NCI-H2107 treated with DMSO at 0.1 percent for 48 hours (cell line): ENCODE measurements at regions not wholly inside any gene's neighbourhood (a gene's known extent, or its start where the extent isn't known, plus 50 kb on each side); places are given as distances from the start of the nearest gene placed in this dataset.
"Not testable (repeated sequence)": the region's sequence is repeated elsewhere in the genome, so short reads cannot be mapped to it uniquely, and the experiment has no call there.

ENCODE experiments used
- DNase-seq: peaks from one replicate; lab custom pipeline; 2025; ENCODE audit not compliant: unreplicated experiment; lab: John Stamatoyannopoulos, UW

DNA sequence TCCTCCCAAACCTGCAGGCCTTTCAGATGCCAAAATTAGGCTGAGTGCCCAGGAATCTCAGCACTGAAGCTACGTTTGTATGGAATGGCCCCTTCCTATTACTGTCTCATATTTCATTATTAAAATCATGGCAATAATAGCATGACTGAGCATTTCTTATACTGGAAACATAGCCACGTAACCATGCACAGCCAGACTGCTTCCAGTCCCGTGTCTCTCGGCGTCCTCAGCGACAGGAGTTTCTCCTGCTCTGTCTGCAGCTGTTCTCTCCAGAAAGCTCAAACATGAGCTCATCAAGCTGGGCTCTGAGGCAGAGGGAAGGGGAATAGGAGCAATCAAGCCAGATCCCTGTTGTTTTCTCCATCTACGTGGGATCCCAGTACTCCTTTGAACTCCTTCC is 104.0 kb downstream of the CDC7 start:
- no peak for DNase-seq

DNA sequence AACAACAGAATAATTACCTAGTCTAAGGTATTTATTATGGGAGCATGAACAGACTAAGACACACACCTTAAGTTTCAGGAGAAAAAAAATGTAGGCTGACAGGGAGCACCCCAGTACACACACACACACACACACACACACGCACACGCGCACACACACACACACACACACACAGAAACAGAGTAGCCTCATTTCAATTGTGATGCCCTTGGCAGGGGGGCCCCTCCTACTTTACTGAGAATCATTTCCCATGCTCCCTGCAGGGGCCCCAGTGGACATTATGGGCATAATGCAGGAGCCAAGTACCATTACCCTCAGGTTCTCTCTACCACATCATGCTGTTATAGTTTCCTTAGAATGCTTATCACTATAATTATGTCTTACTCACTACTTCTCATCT is 104.9 kb downstream of the CDC7 start:
- no peak for DNase-seq

DNA sequence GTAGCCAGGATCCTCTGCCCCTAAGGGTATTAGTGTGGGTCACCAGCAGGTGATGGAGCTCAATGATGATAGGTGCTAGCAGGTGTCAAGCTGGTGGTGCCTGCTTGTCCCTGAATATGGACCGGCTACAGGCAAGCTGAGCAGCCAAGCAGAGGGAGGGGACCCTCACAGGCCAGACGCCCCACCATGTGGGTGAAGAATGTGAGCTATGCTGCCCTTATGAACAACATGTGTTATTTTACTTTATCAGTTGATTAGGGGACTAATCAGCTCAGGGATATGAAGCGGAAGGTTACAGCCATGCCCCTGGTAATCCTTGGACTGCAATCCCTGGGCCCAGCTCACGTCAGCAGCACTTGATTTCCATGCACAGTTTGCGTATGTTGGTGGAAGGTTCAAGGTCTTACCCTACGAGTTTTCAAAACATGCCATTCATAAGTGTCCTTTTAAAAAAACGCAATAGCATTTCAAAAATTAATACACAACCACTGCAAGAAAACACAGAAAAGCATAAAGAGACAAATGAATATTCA is 106.0 kb downstream of the CDC7 start:
- no peak for DNase-seq

DNA sequence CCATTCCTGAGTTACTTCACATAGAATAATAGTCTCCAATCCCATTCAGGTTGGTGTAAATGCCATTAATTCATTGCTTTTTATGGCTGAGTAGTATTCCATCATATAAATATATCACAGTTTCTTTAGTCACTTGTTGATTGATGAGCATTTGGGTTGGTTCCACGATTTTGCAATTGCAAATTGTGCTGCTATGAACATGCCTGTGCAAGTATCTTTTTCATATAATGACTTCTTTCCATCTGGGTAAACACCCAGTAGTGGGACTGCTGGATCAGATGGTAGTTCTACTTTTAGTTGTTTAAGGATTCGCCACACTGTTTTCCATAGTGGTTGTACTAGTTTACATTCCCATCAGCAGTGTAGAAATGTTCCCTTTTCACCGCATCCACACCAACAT is 107.0 kb downstream of the CDC7 start:
- not testable (repeated sequence) for DNase-seq

DNA sequence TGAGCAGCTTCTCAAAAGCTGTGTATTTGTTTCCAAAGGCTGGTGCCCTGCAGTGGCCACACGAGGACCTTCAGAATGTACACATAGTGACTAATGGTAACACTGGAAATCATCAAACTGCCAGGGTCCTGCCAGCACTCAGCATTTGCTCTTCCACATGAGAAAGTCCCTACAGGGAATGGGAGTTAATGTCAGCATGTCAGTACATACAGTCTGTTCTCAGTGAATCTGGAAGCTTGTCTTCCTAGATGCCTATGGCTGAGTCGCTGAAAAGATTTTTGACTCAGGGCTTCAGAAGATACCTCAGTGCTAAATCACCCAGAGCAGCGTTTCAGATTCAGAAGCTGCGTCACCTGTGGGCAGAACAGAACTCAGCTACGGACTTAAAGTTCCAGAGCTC is 108.2 kb downstream of the CDC7 start:
- DNase-seq: no peak

DNA sequence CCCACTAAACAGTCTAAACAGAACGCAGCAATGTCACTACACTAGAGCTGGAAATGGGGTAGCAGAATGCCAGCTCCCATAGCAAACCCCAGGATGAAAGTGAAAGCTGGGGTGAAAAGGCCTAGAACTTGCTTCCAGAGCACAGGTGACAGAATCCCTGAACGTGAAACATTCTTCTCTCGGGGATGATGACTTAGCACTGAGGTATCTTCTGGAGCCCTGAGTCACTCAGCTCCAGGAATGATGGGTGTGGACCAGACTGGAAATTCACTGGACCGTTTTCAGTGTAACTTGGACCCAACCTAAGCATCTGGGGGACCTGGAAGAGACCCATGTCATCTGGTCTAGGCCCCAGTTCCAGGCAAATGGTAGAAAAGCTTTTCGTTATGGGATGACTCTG is 108.9 kb downstream of the CDC7 start:
- DNase-seq: no peak

DNA sequence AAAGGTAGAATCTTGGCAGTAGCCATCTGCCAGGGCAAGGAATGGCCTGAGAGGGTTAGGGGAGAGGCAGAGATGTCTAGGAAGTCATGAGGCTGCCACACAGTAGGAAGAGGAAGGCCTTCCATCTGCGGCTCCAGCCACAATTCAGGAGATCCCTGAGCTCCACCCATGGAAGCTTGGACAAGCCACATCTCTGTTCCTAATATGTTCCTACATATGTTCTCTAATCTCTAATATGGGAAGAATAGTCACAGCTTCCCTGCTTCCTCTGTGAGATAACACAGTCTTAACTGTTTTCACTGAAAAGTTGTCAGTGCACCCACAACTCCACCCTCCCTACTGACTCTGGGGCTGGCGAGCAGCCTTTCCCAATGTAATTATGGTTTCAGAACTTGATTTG is 109.5 kb downstream of the CDC7 start:
- no peak for DNase-seq

DNA sequence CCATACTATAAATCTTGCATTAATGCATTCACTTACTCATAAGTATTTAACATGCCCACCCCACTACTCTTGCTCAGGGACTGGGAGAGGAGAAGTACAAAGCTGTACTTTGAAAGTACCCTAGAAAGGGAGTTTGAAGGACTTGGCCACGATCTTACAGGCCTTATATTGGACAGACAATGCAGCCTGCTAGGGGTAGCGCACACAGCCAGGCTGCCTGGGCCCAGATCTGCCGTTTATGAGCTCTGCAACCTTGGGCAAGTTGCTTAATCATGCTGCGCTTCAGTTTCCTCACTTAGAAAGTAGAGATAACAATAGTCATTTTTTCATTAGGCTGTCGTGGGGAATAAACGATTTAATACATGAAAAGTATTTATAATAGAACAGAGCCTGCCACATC is 110.1 kb downstream of the CDC7 start:
- DNase-seq: no peak

DNA sequence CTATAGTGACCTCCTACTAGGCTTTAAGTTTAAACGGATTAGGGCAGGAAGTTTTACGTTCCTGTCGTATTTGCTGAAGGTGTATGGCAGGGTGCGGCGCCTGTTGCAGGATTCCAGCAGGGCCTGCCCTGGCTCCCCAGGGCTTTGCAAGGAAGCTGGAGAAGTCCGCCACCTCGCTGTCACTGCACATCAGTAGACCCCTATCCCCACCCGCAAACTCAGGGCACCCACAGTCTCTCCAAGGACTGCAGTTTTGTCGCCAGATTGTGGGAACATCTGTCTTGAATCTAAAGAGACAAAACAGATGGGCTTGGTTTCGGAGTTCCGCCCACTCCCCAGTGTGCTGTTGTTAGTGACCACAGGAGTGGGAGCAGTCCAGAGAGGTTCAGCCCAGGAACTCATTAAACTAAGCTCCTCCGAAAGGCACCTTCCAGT is 110.8 kb downstream of the CDC7 start:
- no peak for DNase-seq

DNA sequence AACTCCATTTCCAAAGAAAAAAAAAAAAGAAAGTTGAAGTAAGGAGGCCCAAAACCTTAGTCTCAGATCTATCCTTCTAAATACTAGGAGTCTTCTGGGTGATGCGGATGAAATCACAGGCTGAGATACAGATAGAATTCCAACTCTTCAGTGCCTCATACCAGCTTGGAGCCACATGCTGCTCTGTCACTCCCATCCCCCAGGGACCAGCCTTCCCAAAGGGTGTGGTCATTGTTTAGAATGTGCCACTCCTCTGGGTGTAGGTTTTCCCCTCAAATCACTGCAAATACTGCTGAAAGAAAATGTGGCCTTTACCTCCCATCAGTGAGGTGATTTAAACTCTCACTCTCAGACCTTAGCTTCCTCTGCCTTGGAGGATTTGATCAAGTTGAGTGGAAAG is 112.9 kb downstream of the CDC7 start:
- no peak for DNase-seq

DNA sequence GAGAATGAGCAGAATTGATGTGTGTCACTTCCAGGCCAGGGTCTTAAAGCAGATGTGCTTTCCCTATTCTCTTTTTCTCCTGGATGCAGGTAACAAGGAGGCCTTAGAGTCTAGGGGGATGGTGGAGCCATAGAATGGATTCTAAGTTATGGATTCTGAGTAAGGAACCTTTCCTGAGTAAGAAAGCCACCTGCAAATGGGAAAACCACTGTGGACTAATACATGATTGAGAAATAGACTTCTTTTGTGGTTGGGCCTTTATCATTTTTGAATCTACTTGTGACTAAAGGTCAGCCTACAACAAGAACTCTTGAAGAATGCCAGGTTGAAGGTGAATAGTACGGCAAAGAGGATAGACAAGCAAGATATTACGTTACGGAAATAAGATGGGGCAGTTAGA is 116.1 kb downstream of the CDC7 start:
- DNase-seq: no peak

DNA sequence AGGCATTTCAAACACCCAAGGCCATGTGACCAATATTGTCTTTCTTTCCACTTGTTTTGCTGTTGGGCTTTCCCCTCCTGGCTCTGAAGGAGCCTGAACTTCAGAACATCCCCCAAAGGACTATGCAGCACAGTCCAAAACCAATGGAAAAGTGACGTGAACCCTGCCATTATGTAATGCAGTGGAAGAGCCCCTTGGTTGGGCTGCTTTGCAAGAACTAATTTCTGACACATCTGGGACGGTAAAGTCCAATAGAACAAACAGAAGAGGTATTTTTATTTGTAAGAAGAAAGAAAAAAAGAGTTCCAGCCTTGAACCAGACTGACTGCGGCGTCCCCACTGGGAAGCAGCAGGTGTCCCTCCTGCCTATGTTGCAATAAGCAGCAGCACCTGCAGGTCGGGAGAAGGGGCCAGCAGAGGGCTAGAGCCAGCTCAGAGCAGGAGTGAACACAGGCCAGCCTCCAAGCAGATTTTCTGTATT is 116.7 kb downstream of the CDC7 start:
- DNase-seq: peak; percentile 79

DNA sequence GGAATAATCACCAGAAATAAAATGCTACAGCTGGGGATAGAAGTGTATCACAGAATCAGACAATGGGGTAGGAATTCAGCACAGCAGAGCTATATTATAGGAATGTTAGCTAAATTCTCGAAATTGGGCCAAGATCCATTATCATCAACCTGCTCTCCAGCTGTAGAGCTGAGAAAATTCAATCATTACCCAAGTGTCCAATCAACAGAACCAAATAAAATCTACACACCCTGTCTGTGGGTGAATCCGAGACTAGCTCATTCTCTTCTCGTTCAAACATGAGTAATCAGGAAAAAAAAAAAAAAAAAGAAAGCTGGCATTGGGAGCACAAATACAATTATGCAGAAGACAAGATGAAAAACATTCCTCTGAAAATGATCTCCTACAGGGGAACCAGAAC is 119.2 kb downstream of the CDC7 start:
- DNase-seq: no peak

DNA sequence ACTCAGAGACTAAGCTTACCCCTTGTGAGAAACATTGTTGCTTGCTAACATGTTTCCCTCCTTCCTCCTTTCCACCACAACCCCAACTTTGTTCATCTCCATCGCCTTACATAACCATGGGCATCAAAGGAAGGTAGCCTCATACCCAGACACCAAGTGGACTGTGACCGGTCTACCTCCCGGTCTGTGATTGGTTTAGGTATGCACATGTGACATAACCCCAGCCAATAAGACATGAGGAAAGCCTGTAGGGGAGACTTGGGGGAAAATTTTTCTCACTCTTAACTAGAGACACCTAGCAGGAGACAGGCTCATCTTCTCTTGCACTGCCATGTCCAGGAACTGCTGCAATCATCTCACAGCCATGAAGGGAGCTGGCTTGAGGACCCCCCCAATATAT is 120.7 kb downstream of the CDC7 start:
- DNase-seq: no peak

DNA sequence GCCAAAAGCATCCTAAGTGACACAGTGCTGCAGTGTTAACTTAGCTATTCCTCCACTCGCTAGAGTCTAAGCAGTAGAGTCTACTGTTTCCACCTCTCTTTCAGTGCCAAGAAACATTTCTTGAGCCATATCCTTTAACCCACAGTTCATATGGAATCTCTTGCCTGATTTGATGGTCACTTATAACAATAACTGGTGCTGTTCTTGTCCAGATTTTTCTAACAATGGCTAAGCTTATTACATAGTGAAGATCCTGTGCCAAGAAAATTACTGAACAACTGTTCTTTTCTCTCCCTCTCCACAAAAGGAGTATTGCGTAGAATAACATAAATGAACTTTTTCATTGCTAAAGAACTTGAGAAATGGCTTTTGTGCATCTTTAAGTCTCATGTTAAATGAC is 121.3 kb downstream of the CDC7 start:
- no peak for DNase-seq

DNA sequence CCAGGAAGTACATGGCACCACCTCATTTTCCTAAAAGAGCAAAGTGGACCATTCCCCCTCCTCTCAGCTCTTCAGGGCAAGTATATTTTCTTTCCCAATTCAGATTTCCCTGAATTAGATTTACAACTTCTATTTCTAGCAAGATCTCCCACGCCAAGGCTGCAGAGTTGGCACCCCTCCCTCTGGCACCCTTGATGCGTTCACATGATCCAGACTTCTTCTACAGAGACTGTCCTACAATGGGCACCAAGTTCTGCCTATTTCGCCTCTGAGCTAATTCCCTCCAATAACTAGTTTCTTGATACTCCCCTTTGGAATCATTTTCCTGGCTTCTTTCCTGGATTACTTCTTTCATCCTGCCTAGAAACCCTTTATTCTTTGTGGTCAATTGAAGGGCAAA is 122.0 kb downstream of the CDC7 start:
- no peak for DNase-seq

DNA sequence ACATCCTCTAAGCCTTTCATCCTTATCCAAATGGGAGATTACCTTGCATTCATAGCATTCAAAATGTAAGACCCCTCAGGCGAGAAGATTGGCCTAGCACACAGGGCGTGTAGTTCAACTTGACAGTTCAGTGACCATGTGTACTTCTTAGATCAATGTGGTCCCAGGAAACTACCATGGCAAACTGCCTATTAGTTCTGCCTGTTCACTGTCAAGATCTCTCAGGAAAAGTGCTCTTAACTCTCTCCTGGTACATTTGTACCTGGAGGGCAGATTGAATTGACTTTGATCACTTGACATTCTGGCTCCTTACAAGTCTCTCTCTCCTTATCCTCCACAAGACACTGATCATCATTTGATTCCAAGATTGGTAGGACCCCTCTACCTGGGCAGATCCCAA is 122.4 kb downstream of the CDC7 start:
- DNase-seq: no peak

DNA sequence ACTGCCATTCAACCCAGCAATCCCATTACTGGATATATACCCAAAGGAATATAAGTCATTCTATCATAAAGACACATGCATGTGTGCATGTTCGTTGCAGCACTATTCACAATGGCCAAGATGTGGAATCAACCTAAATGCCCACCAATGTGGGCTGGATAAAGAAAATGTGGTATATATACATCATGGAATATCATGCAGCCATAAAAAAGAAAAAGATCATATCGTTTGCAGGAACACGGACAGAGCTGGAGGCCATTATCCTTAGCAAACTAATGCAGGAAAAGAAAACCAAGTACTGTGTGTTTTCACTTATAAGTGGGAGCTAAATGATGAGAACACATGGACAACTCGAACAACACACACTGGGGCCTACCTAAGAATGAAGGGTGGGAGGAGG is 123.7 kb downstream of the CDC7 start:
- DNase-seq: no peak
